Endothelial cell of umbilical vein (primary cell): ENCODE measurements at regions not wholly inside any gene's neighbourhood (a gene's known extent, or its start where the extent isn't known, plus 50 kb on each side); places are given as distances from the start of the nearest gene placed in this dataset.

Source experiments
- BruUV-seq: library from RNA; stranded (reverse); fragments of 400-500 nt; replicated peaks from 2 replicates; lab custom pipeline; 2021; lab: Mats Ljungman, UMichigan
- CTCF ChIA-PET: fragments of 300-600, 350-600 bp; sonication (Branson Sonifier 250); formaldehyde crosslinking; loops from one replicate; lab custom pipeline; 2021; ENCODE audit warnings: antibody characterized with exemption, inconsistent platforms; lab: Charles Lee
- POLR2A ChIA-PET: fragments of 300-600, 350-600 bp; sonication (Branson Sonifier 250); formaldehyde crosslinking; loops from one replicate; lab custom pipeline; 2021; ENCODE audit warnings: antibody characterized with exemption, inconsistent platforms; lab: Charles Lee
- DNase-seq: peaks from one replicate; pipeline ENCODE4 v3.0.0-alpha.2; 2011; ENCODE audit warnings: low read depth, low spot score
- FAIRE-seq: peaks from 2 replicates; lab custom pipeline; 2011; peaks lifted over from hg19 to GRCh38; lab: Jason Lieb, UNC
- H2AFZ ChIP-seq: 2 replicates; pipeline ENCODE4 v1.6.0; 2012; ENCODE audit warnings: low read depth, low read length, control low read depth, inconsistent platforms
- H3K27ac ChIP-seq: 2 replicates; pipeline ENCODE4 v1.5.1; 2011; ENCODE audit warnings: low read depth, mild to moderate bottlenecking, control low read depth, low read length, moderate library complexity; ENCODE audit not compliant: insufficient read depth
- H3K27me3 ChIP-seq, 2 experiments: 2 replicates each; pipeline versions ENCODE4 v1.6.0 to v1.6.1; 2011; ENCODE audit warnings: low read length in 2 of 2, mixed read lengths in 1 of 2; ENCODE audit not compliant: control insufficient read depth in 2 of 2, insufficient read depth in 2 of 2
- H3K36me3 ChIP-seq, 2 experiments: 2 replicates in 1 of 2; 3 replicates in 1 of 2; pipeline ENCODE4 v1.5.1; 2011; ENCODE audit warnings: low read length in 2 of 2, mild to moderate bottlenecking in 1 of 2, moderate library complexity in 1 of 2; ENCODE audit not compliant: control insufficient read depth in 2 of 2, insufficient read depth in 2 of 2; ENCODE audit errors: extremely low read depth in 1 of 2
- H3K4me1 ChIP-seq: 3 replicates; pipeline ENCODE4 v1.5.1; 2011; ENCODE audit warnings: mild to moderate bottlenecking, low read length; ENCODE audit not compliant: control insufficient read depth, insufficient read depth; ENCODE audit errors: extremely low read depth
- H3K4me2 ChIP-seq: 2 replicates; pipeline ENCODE4 v1.6.1; 2011; ENCODE audit warnings: low read length, control low read depth, mixed read lengths; ENCODE audit not compliant: insufficient read depth
- H3K4me3 ChIP-seq, 3 experiments: fragments of 200-600 bp in 1 of 3; sonication (generic), shearing (Covaris generic) in 1 of 3; replicated peaks in 1 of 3; 2 replicates each; pipeline ENCODE4 v1.5.1; 2011 to 2016; ENCODE audit warnings: control low read depth in 3 of 3, low read length in 3 of 3, mild to moderate bottlenecking in 2 of 3, inconsistent platforms in 1 of 3, low read depth in 1 of 3, moderate library complexity in 1 of 3; ENCODE audit not compliant: insufficient read depth in 1 of 3
- H3K79me2 ChIP-seq: 2 replicates; pipeline ENCODE4 v1.6.0; 2012; ENCODE audit warnings: low read length, inconsistent platforms; ENCODE audit not compliant: control insufficient read depth, insufficient read depth
- H3K9ac ChIP-seq: replicated peaks from 2 replicates; pipeline ENCODE3; 2011; ENCODE audit warnings: low read length, control low read depth; ENCODE audit not compliant: insufficient read depth; ENCODE audit errors: extremely low read depth
- H3K9me1 ChIP-seq: replicated peaks from 3 replicates; pipeline ENCODE4 v1.6.0; 2011; ENCODE audit warnings: mild to moderate bottlenecking, low read length; ENCODE audit not compliant: control insufficient read depth, insufficient read depth; ENCODE audit errors: extremely low read depth
- H3K9me3 ChIP-seq: replicated peaks from 2 replicates; pipeline ENCODE4 v1.5.1; 2012; ENCODE audit warnings: low read length, inconsistent platforms; ENCODE audit not compliant: control insufficient read depth, insufficient read depth
- H4K20me1 ChIP-seq: replicated peaks from 2 replicates; pipeline ENCODE3; 2011; ENCODE audit warnings: mild to moderate bottlenecking, low read length; ENCODE audit not compliant: control insufficient read depth, insufficient read depth; ENCODE audit errors: extremely low read depth
- EZH2 ChIP-seq: IDR thresholded peaks from 2 replicates; pipeline ENCODE4 v1.6.1; 2012; ENCODE audit warnings: borderline replicate concordance, low read depth, mild to moderate bottlenecking, moderate library complexity, low read length, inconsistent platforms; ENCODE audit not compliant: severe bottlenecking
- FOS ChIP-seq: IDR thresholded peaks from 2 replicates; pipeline ENCODE4 v1.6.1; 2011; ENCODE audit warnings: mild to moderate bottlenecking, low read length, moderate library complexity, borderline replicate concordance; ENCODE audit not compliant: insufficient read depth
- GATA2 ChIP-seq: IDR thresholded peaks from 2 replicates; pipeline ENCODE4 v1.7.0; 2011; ENCODE audit warnings: low read depth, mild to moderate bottlenecking, moderate library complexity, mixed read lengths, low read length; ENCODE audit not compliant: insufficient read length, insufficient read depth
- JUN ChIP-seq: IDR thresholded peaks from 2 replicates; pipeline ENCODE4 v1.6.1; 2011; ENCODE audit warnings: borderline replicate concordance, low read depth; ENCODE audit not compliant: insufficient read length, insufficient read depth
- MYC ChIP-seq: IDR thresholded peaks from one replicate; pipeline ENCODE4 v1.6.1; 2011; ENCODE audit warnings: mild to moderate bottlenecking, low read depth, low read length
- POLR2A ChIP-seq: IDR thresholded peaks from 2 replicates; pipeline ENCODE4 v1.6.1; 2012; ENCODE audit warnings: low read depth, mild to moderate bottlenecking, control low read depth, low read length
- POLR2AphosphoS5 ChIP-seq: IDR thresholded peaks from 2 replicates; pipeline ENCODE4 v1.6.1; 2012; ENCODE audit warnings: low read depth, mild to moderate bottlenecking, control low read depth, low read length, moderate library complexity; ENCODE audit not compliant: insufficient read depth
- dilution Hi-C: fragments of 300-500 bp; cut with MboI; formaldehyde crosslinking; loops from one replicate; pipeline ENCODE4 v1.15.0; 2019; ENCODE audit warnings: low sequenced_read_pairs; ENCODE audit not compliant: extremely low pct_ligation_motif_present
- intact Hi-C: fragments of 100-400 bp; cut with micrococcal nuclease; formaldehyde crosslinking; loops from one replicate; pipeline ENCODE4 v1.10.0; 2022
- TF ChIP-seq, protein P1 (sequence below), 2 donors: IDR thresholded peaks; 1 replicate in 1 of 2; 2 replicates in 1 of 2; pipeline ENCODE4 v1.5.1; 2011; ENCODE audit warnings: low read length in 2 of 2, mild to moderate bottlenecking in 2 of 2, moderate library complexity in 2 of 2, control low read depth in 1 of 2, inconsistent platforms in 1 of 2, low read depth in 1 of 2; ENCODE audit not compliant: insufficient read depth in 1 of 2; ENCODE audit errors: extremely low read depth in 1 of 2
- TF ChIP-seq, protein P2 (sequence below): IDR thresholded peaks from 2 replicates; pipeline ENCODE4 v1.6.1; 2011; ENCODE audit not compliant: insufficient read depth, insufficient read length

DNA sequence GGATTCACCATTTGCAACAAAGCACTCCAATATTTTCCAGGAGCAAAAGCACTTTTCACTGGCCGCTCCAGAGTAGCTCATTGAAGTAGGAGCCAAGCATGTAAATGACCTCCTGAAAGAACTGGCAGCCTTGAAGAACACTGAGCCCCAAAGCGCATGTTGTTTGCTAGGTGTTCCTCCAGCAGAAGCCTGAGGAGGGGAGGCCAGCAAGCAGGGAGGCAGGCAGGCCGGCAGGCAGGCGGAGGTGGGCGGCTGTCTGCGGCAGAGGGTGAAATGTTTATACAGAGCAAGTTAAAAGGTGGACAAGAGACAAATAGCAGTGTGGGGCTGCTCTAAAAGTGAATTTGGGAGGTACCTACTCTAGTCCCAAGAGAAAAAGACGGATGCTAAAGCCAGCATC, 439.4 kb downstream of the CCDC91 start:
- CTCF ChIA-PET, result interaction anchor here (1.7 kb wide), 1 partner anchor 9 kb away, joined by 3 read pairs; no protein-coding TSS in a partner anchor

More for the DNA sequence above, 439.4 kb downstream of the CCDC91 start:
- Histone ChIP-seq H3K9me3 (no peaks in the 10 kb centered on the region), H3K36me3 (no peaks in the 10 kb centered on the region), H3K9me1 (no peaks in the 10 kb centered on the region), H3K27ac (no peak overlapping the region), H3K79me2 (no peaks in the 10 kb centered on the region), H3K9ac (no peak overlapping the region), H2AFZ (no peak overlapping the region), H4K20me1 (no peaks in the 10 kb centered on the region), H3K4me1 (no peaks in the 10 kb centered on the region), H3K4me3 (no peak overlapping the region), H3K4me2 (no peak overlapping the region), H3K27me3 (peaks cover 0 to 3% of the 10 kb centered on the region in 2 experiments)
- POLR2A ChIA-PET, result no interaction called here
- intact Hi-C loops, result no loop called here
- FAIRE-seq, result no peak
- BruUV-seq, result no TSS peak
- TF ChIP-seq EZH2 (no peak), FOS (no peak), MYC (no peak), JUN (no peak), GATA2 (no peak), POLR2AphosphoS5 (no peak), POLR2A (no peak)
- TF ChIP-seq, protein P1, sequence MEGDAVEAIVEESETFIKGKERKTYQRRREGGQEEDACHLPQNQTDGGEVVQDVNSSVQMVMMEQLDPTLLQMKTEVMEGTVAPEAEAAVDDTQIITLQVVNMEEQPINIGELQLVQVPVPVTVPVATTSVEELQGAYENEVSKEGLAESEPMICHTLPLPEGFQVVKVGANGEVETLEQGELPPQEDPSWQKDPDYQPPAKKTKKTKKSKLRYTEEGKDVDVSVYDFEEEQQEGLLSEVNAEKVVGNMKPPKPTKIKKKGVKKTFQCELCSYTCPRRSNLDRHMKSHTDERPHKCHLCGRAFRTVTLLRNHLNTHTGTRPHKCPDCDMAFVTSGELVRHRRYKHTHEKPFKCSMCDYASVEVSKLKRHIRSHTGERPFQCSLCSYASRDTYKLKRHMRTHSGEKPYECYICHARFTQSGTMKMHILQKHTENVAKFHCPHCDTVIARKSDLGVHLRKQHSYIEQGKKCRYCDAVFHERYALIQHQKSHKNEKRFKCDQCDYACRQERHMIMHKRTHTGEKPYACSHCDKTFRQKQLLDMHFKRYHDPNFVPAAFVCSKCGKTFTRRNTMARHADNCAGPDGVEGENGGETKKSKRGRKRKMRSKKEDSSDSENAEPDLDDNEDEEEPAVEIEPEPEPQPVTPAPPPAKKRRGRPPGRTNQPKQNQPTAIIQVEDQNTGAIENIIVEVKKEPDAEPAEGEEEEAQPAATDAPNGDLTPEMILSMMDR (IDR thresholded peaks at IDR 0.05; ENCODE audit: extremely low read depth in 1 of 2, insufficient read depth in 1 of 2, low read depth in 1 of 2, low read length in 2 of 2), result no peak
- TF ChIP-seq, protein P2, sequence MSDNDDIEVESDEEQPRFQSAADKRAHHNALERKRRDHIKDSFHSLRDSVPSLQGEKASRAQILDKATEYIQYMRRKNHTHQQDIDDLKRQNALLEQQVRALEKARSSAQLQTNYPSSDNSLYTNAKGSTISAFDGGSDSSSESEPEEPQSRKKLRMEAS, result no peak
- no peak for DNase-seq
- dilution Hi-C loops, result no loop called here
